ENCODE measurements at regions not wholly inside any gene's neighbourhood (a gene's known extent, or its start where the extent isn't known, plus 50 kb on each side); places are given as distances from the start of the nearest gene placed in this dataset.

DNA sequence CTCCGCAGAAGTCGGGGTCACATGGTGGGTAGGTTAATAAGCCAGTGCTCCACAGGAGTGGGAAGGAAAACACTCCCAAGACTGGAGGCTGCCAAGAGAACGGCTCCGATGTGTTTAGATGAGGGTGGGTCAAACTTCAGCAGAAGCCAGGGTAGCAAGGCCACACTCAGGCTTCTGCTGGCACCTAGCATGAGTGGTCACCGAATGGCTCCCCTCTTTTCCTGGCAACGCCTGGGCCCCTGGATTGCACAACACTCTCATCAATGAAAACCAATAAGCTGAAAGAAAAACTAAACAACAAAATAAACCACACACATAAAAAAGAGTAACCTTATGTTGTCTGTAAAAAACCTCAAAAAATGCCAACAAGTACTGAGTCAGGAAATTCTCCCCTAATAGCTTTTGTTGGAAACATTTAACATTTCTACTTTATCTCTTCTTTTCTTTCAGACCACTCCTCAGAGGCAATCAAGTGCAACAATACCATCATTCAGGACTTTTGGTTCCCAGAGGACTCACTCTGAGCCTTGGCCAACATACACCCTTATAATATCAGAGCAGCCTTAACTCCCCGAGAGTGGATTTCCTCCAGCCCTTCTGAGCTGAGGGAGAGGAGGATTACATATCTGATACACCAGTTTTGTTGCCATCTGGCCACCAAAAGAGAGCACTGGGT lies 279.9 kb downstream of the ENC1 start:
- no peaks in the 10 kb centered on the region for H3K36me3 ChIP-seq (ENCODE audit: control insufficient read depth in 2 of 2, insufficient read depth in 2 of 2, low read length in 1 of 2)
- intact Hi-C loops (cut with micrococcal nuclease; ENCODE audit: unreplicated experiment) (no loop called here), in situ Hi-C loops (cut with MboI) (no loop called here)
- CTCF ChIA-PET: interaction anchor here (0.9 kb wide), 1 partner anchor 23 kb away, joined by 3 read pairs; no protein-coding TSS in a partner anchor
- no peak overlapping the region for H2AFZ ChIP-seq (ENCODE audit: control insufficient read depth, low read depth, low read length)
- no peaks in the 10 kb centered on the region for H3K9me3 ChIP-seq (replicated peaks; ENCODE audit: control insufficient read depth, insufficient read depth, low read length)
- no peak overlapping the region for H3K4me3 ChIP-seq
- H3K9ac ChIP-seq (ENCODE audit: control insufficient read depth, insufficient read depth, low read length): no peak overlapping the region
- SMC1A ChIA-PET (ENCODE audit: uncharacterized antibody, unreplicated experiment): no interaction called here
- RAD21 ChIA-PET (ENCODE audit: unreplicated experiment): no interaction called here
- no peak for FAIRE-seq
- no peak for TF ChIP-seq NFXL1 (IDR thresholded peaks at IDR 0.05; ENCODE audit: borderline replicate concordance)
- TF ChIP-seq RAD21 (IDR thresholded peaks at IDR 0.05; ENCODE audit: insufficient read depth, low read depth, low read length): no peak
- TF ChIP-seq, protein P1, sequence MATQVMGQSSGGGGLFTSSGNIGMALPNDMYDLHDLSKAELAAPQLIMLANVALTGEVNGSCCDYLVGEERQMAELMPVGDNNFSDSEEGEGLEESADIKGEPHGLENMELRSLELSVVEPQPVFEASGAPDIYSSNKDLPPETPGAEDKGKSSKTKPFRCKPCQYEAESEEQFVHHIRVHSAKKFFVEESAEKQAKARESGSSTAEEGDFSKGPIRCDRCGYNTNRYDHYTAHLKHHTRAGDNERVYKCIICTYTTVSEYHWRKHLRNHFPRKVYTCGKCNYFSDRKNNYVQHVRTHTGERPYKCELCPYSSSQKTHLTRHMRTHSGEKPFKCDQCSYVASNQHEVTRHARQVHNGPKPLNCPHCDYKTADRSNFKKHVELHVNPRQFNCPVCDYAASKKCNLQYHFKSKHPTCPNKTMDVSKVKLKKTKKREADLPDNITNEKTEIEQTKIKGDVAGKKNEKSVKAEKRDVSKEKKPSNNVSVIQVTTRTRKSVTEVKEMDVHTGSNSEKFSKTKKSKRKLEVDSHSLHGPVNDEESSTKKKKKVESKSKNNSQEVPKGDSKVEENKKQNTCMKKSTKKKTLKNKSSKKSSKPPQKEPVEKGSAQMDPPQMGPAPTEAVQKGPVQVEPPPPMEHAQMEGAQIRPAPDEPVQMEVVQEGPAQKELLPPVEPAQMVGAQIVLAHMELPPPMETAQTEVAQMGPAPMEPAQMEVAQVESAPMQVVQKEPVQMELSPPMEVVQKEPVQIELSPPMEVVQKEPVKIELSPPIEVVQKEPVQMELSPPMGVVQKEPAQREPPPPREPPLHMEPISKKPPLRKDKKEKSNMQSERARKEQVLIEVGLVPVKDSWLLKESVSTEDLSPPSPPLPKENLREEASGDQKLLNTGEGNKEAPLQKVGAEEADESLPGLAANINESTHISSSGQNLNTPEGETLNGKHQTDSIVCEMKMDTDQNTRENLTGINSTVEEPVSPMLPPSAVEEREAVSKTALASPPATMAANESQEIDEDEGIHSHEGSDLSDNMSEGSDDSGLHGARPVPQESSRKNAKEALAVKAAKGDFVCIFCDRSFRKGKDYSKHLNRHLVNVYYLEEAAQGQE (IDR thresholded peaks at IDR 0.05; ENCODE audit: low read depth, low read length): no peak
- TF ChIP-seq MTA3 (IDR thresholded peaks at IDR 0.05; ENCODE audit: borderline replicate concordance, low read length): no peak
- no peak for TF ChIP-seq CHD2 (IDR thresholded peaks at IDR 0.05; ENCODE audit: borderline replicate concordance, low read depth, low read length)
- no peak for TF ChIP-seq YBX1 (IDR thresholded peaks at IDR 0.05)
- TF ChIP-seq NRF1 (conservative IDR thresholded peaks at IDR 0.05; ENCODE audit: low read depth, low read length): no peak
- TF ChIP-seq YY1 (IDR thresholded peaks at IDR 0.05; ENCODE audit: low read depth, low read length): no peak
- no peak for TF ChIP-seq EP300 (IDR thresholded peaks at IDR 0.05; ENCODE audit: borderline replicate concordance in 1 of 2, control insufficient read depth in 1 of 2, low read depth in 2 of 2, low read length in 2 of 2)
- TF ChIP-seq HCFC1 (IDR thresholded peaks at IDR 0.05; ENCODE audit: low read length): no peak
- TF ChIP-seq GABPA (IDR thresholded peaks at IDR 0.05; ENCODE audit: low read depth): no peak
- no peak for TF ChIP-seq NR2C2 (IDR thresholded peaks at IDR 0.05; ENCODE audit: borderline replicate concordance, control insufficient read depth, insufficient read length, low read depth)
- no peak for TF ChIP-seq STAT1 (conservative IDR thresholded peaks at IDR 0.05)
- no peak for TF ChIP-seq ESRRA (IDR thresholded peaks at IDR 0.05; ENCODE audit: low read length)
- TF ChIP-seq ATF3 (IDR thresholded peaks at IDR 0.05; ENCODE audit: borderline replicate concordance, extremely low read depth, low read depth, low read length): no peak
- TF ChIP-seq NFIC (IDR thresholded peaks at IDR 0.05; ENCODE audit: low read depth, low read length): no peak
- WGBS (ENCODE audit: insufficient coverage, insufficient replicate concordance, low lambda C conversion rate, missing lambda C conversion rate): 37% methylated on average over 7 of the region's 7 CpGs
- POLR2A ChIA-PET: no interaction called here
- no peaks in the 10 kb centered on the region; a peak in 1 of 4 replicates for H3K27me3 ChIP-seq (replicated peaks in 1 of 2; ENCODE audit: control insufficient read depth in 2 of 2, insufficient read depth in 2 of 2, low read length in 1 of 2)
- no TSS peak for BruUV-seq (replicated peaks)
- ATAC-seq: no peak
- no peaks in the 10 kb centered on the region for H3K79me2 ChIP-seq (ENCODE audit: control insufficient read depth, insufficient read depth, low read length)
- H3K4me2 ChIP-seq (ENCODE audit: control insufficient read depth, insufficient read depth): no peak overlapping the region
- H4K20me1 ChIP-seq (ENCODE audit: control insufficient read depth, insufficient read depth): no peaks in the 10 kb centered on the region
- H3K4me1 ChIP-seq (ENCODE audit: control insufficient read depth, insufficient read depth, low read length): no peaks in the 10 kb centered on the region
- no peak overlapping the region for H3K27ac ChIP-seq (ENCODE audit: control insufficient read depth, insufficient read depth)
- DNase-seq (ENCODE audit: low read depth, low spot score): no peak
